ENCODE measurements at regions not wholly inside any gene's neighbourhood (a gene's known extent, or its start where the extent isn't known, plus 50 kb on each side); places are given as distances from the start of the nearest gene placed in this dataset.

- peak; percentile 47 for DNase-seq
Observed at GRCh38 chr15:94099574-94099960, 131.8 kb upstream of the MCTP2 start.

- DNase-seq: peak; percentile 86
Observed at GRCh38 chr15:94098921-94099573, 132.3 kb upstream of the MCTP2 start.

- DNase-seq: peak; percentile 65
Observed at GRCh38 chr15:94097552-94097951, 133.8 kb upstream of the MCTP2 start.

GRCh38 chr15:94094310-94094709 lies 137.1 kb upstream of the MCTP2 start:
- no peak for DNase-seq

GRCh38 chr15:94086341-94086740 lies 145.0 kb upstream of the MCTP2 start:
- peak; percentile 75 for DNase-seq

GRCh38 chr15:94083467-94084052 lies 147.8 kb upstream of the MCTP2 start:
- DNase-seq: peak; percentile 96

GRCh38 chr15:94081829-94082228 lies 149.5 kb upstream of the MCTP2 start:
- no peak for DNase-seq

GRCh38 chr15:94080989-94081605 lies 150.3 kb upstream of the MCTP2 start:
- no peak for DNase-seq

GRCh38 chr15:94080416-94080815 lies 150.9 kb upstream of the MCTP2 start:
- DNase-seq: peak; percentile 83

- DNase-seq: no peak
Observed at GRCh38 chr15:94079968-94080367, 151.4 kb upstream of the MCTP2 start.

- DNase-seq: no peak
Observed at GRCh38 chr15:94079459-94079858, 151.9 kb upstream of the MCTP2 start.

GRCh38 chr15:94077938-94078337 lies 153.4 kb upstream of the MCTP2 start:
- no peak for DNase-seq

- no peak for DNase-seq
Observed at GRCh38 chr15:94075349-94075748, 156.0 kb upstream of the MCTP2 start.

GRCh38 chr15:94070356-94071295 lies 160.7 kb upstream of the MCTP2 start:
- peak; percentile 72 for DNase-seq

- no peak for DNase-seq
Observed at GRCh38 chr15:94069844-94070243, 161.5 kb upstream of the MCTP2 start.

- DNase-seq: no peak
Observed at GRCh38 chr15:94066811-94067210, 164.6 kb upstream of the MCTP2 start.

- no peak for DNase-seq
Observed at GRCh38 chr15:94066046-94066445, 165.3 kb upstream of the MCTP2 start.

GRCh38 chr15:94064676-94065313 lies 166.6 kb upstream of the MCTP2 start:
- DNase-seq: no peak

- no peak for DNase-seq
Observed at GRCh38 chr15:94061041-94061440, 170.3 kb upstream of the MCTP2 start.

- DNase-seq: no peak
Observed at GRCh38 chr15:94059013-94059587, 172.3 kb upstream of the MCTP2 start.

- DNase-seq: no peak
Observed at GRCh38 chr15:94057305-94057704, 174.1 kb upstream of the MCTP2 start.

GRCh38 chr15:94056314-94056713 lies 175.0 kb upstream of the MCTP2 start:
- DNase-seq: peak; percentile 85

All from fibroblast of skin of scalp (primary cell).